GM19438 (cell line): ENCODE measurements at regions not wholly inside any gene's neighbourhood (a gene's known extent, or its start where the extent isn't known, plus 50 kb on each side); places are given as distances from the start of the nearest gene placed in this dataset.

Experiments
- ATAC-seq: cut with Tn5 transposase; IDR thresholded peaks from one replicate; pipeline ENCODE4 v1.9.1; 2021; ENCODE audit warnings: low read depth; ENCODE audit not compliant: unreplicated experiment

GRCh38 chr14:101001311-101002069 is 98.0 kb upstream of the RTL1 start:
- ATAC-seq: no peak

DNA sequence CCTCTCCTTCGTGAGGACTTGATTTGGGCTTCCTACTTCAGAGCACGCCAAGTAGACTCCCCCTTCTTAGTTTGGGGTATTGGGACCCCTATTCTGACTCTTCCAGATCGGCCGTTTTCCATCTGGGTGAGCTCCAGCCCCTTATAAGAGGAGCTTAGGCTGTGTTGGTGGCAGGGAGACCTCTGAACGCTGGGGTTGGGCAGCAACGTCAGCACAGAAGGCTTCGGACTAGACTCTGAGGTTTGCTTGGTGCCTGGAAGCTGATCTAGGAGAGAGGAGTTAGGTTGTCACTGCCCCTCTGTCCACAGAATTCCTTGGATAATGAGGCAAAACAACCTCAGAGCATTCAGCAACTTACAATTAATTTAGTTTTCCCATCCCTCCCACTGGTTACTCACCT is 99.2 kb upstream of the RTL1 start:
- ATAC-seq: no peak

GRCh38 chr14:101004176-101004575 is 100.7 kb upstream of the RTL1 start:
- no peak for ATAC-seq

DNA sequence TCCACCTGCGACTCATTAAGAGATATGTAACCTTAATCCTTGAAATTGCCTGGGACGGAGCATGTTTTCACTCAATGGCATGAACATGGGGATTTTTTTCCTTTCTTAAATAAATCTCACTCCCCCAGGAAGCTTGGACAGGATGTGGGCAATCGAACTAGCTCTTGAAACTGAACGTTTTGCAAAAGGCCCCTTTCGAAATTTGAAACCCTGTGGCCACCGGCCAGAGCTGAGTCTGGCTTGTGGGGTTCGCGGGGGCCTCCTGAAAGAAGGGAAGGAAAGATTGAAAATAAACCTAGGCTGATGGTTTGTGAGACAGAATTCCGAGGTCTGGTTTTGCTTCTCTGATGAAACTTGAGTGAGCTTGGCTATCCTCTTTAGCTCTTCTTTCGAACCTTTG is 101.4 kb upstream of the RTL1 start:
- no peak for ATAC-seq

DNA sequence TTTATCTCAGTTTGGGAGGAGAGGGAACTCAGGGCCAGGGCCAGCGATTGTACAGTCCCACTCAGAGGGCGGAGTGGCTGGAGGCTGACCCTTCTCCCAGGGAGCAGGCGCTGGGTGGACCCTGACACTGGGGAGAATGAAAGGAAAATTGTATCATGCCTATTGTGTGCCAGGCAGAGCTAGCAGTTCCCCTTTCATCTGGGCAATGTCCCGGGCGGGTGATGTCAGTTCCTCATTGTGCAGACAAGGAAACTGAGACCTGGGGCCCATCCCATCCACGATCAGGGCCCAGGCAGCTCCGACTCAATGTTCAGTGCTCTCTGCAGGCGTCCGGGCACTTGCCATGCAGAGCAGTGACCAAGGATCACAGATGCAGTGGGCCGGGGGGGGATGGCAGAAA is 101.9 kb upstream of the RTL1 start:
- no peak for ATAC-seq

DNA sequence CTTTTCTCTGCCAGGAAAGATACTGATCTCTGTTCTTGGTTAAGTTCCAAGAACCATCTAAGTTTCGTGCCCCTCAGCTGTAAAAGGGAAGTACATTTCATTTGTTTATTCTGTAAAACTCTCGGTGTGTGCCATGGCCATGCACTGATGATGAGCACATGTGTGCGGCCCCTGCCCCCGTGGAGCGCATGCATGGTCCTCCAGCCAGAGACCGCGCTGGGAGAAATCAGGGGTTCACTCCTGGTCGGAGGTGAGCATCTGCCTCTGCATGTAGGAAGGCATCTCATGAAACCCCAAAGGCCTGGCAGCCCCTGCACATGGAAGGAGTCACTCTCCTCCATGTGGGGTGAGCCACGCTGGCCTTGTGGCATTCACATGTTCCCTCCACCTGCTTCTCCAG is 102.5 kb upstream of the RTL1 start:
- no peak for ATAC-seq

DNA sequence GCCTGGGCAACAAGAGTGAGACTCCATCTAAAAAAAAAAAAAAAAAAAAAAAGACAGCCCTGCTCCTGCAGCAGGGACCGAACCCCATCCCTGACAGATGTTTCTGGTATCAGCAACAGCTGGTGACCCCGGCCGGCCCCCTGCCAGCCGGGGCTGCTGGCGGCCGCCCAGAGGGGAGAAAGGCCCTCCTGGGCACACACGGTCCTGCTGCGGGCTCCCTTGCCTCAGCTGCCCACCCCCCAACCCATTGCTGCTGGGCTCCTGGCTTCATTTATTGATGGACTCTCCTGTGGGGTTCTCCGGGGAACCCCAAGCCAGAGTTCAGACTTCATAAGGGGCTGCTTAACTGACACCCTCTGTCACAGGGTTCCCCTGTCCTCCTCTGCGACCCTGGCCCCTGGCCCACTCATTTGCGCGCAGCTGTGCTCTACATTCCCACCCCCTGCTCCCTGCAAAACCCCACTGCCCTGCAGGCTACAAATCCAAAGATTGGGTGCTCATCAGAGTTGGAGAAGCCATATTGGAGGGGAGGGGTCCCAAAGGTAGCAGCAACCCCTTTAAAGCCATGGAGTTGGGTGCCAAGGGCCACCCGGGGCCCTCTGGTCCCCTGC is 103.6 kb upstream of the RTL1 start:
- ATAC-seq: no peak

- ATAC-seq: no peak
Observed at GRCh38 chr14:101007765-101008164, 104.2 kb upstream of the RTL1 start.

DNA sequence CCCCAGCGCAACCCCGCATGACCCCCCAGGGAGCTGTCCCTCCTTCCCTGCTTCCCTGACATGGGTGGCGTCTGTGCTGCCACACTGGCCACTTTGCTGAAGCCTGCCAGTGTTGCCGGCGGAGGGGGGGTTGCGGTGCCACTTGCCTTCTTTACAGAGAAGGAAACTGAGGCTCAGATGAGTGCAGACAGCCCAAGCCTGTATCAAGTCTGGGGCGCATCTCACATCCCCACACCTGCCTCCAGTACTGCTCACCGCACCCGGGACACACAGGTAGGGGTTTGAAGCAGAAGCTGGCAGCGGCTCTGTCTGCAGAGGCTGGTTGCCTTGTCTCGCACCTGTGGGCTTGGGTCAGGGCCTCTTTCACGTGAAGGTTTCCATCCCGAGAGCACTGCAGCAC is 104.7 kb upstream of the RTL1 start:
- no peak for ATAC-seq

- ATAC-seq: no peak
Observed at GRCh38 chr14:101008631-101009336, 105.3 kb upstream of the RTL1 start.

DNA sequence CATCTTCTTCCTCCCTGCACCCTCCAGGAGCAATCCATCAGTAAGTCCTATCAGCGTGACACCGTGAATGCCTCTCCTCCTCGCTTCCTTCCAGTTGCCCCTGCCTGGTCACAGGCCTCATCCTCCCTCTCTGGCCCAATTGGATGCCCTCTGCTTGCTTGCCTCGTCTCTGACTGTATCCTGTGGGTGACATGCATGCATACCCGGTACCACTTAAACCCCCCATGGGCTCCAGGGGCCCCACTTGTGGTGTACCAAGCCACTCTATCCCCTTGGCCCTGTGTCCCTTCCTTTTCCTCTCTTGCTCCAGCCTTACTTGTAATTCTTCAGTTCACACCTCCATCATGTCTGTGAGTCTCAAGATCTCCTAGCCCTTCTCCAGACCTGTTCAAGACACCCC is 106.0 kb upstream of the RTL1 start:
- no peak for ATAC-seq

GRCh38 chr14:101010293-101010692 is 106.8 kb upstream of the RTL1 start:
- no peak for ATAC-seq

- ATAC-seq: no peak
Observed at GRCh38 chr14:101010835-101011234, 107.3 kb upstream of the RTL1 start.

- no peak for ATAC-seq
Observed at GRCh38 chr14:101017209-101017608, 113.7 kb upstream of the RTL1 start.

DNA sequence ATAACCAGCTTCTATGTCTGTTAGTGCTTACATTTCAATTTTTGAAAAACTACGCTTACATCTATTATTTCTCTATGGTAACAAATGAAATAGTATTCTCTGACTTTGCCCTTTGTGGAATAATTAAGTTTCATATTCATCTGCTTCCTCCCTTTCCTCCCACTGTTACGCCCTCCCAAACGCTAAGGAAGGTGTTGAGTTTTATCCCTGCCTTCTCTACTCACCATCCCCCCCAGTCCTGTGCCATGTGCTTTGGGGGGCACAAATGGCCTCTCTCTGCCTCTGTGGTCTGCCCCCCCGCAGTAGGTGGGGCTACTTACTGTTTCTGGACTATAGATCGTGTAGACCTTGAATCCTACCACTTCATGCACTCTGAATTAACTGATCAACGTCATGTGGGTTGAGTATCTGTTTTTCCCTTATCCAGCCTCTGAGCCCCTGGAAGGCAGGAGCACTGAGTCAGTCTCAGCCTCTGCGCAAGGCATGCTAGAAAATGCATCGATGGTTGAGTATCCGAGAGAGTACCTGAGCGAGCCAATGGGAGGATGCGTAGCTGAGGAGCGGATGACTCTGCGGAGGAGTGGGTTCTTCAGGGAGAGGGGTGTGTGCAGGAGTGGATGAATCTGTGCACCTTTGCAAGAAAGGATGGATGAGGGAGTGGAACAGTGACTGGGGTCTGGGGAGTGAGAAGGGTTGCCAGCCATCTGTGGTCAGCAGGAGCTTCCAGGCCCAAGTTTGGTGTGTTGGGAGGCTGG is 114.5 kb upstream of the RTL1 start:
- ATAC-seq: no peak

DNA sequence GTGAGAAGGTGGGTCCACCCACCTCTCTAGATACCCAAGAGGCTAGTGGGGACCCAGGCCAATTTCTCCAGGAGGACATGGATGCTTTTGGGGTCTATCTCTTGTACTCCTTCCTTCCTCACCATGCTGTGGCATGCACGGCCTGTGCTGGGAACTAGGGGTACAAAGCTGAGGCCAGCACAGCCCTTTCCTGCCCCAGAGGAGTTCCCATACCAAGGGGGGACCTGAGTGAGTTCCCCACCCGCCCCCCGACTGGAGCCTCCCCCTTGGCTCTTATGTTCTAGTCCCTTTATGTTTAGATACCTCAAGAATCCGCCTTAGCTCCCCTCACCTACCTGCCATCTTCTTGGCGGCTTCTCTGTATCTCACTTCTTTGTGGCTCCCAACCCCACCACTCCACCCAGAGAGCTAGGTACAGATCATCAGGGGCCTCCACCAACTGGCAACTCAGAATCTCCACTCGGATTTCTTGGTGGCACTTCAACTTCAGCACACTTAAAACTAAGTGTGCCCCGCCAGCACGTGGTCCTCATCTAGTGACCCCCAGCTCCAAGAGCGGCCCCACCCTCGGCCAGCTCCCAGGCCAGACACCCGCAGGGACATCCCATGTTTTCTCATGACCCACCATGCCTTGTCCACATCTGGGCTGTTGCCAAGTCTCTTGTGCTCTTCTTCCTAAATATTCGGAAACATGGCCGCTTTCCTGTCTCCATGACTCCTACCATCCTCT is 115.2 kb upstream of the RTL1 start:
- ATAC-seq: no peak

GRCh38 chr14:101019541-101019940 is 116.0 kb upstream of the RTL1 start:
- no peak for ATAC-seq

DNA sequence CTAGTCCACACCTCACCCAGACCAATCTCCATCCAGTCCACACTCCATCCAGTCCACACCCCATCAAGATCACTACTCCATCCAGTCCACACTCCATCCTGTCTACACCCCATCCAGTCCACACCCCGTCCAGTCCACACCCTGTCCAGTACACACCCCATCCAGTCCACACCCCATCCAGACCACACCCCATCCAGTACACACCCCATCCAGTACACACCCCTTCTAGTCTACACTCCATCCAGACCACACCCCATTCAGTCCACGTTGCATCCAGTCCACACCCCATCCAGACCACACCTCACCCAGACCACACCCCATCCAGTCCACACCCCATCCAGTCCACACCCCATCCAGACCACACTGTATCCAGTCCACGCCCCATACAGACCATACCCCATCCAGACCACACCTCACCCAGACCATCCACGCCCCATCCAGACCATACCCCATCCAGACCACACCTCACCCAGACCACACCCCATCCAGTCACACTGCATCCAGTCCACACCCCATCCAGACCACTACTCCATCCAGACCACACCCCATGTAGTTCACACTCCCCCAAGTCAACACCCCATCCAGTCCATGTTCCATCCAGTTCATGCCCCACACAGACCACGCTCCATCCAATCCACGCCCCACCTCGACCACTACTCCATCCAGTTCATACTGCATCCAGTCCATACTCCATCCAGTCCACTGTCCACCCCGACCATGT is 116.6 kb upstream of the RTL1 start:
- no peak for ATAC-seq

- no peak for ATAC-seq
Observed at GRCh38 chr14:101020834-101021370, 117.4 kb upstream of the RTL1 start.

GRCh38 chr14:101022121-101022520 is 118.6 kb upstream of the RTL1 start:
- no peak for ATAC-seq
